B cell (primary cell): ENCODE measurements at regions not wholly inside any gene's neighbourhood (a gene's known extent, or its start where the extent isn't known, plus 50 kb on each side); places are given as distances from the start of the nearest gene placed in this dataset.

Experiments
- ATAC-seq: fragments of 200-7000 bp; cut with Tn5 transposase; one replicate; pipeline ENCODE4 v1.10.0; 2021; ENCODE audit warnings: low read depth, mild to moderate bottlenecking, moderate number of reproducible peaks, moderate library complexity
- CTCF ChIA-PET: fragments of 350-600 bp; sonication (Branson Sonifier 250); formaldehyde crosslinking; loops from one replicate; lab custom pipeline; 2021; ENCODE audit warnings: antibody characterized with exemption, inconsistent platforms; lab: Charles Lee
- POLR2A ChIA-PET: fragments of 350-600 bp; sonication (Branson Sonifier 250); formaldehyde crosslinking; loops from one replicate; lab custom pipeline; 2021; ENCODE audit warnings: antibody characterized with exemption; lab: Charles Lee
- DNase-seq: peaks from one replicate; pipeline ENCODE4 v3.0.0; 2013
- H2AFZ ChIP-seq: 2 replicates; pipeline ENCODE4 v1.6.1; 2012; ENCODE audit warnings: mild to moderate bottlenecking, low read depth, low read length; ENCODE audit not compliant: insufficient read depth, poor library complexity, severe bottlenecking
- H3K27ac ChIP-seq, 2 donors: 1 replicate in 1 of 2; 2 replicates in 1 of 2; pipeline ENCODE4 v1.5.1; 2012 to 2013; ENCODE audit warnings: low read length in 2 of 2, mild to moderate bottlenecking in 2 of 2, moderate library complexity in 1 of 2
- H3K27me3 ChIP-seq, 4 experiments: fragments of 200-600 bp in 1 of 4; sonication (generic) in 1 of 4; replicated peaks in 1 of 4; 1 replicate in 2 of 4; 2 replicates in 2 of 4; pipeline versions ENCODE4 v1.6.1 to v1.7.0; 2013 to 2016; ENCODE audit warnings: low read length in 3 of 4, mild to moderate bottlenecking in 2 of 4, mixed read lengths in 1 of 4, moderate library complexity in 1 of 4; ENCODE audit not compliant: insufficient read depth in 4 of 4, control insufficient read depth in 3 of 4; ENCODE audit errors: control extremely low read depth in 1 of 4
- H3K36me3 ChIP-seq, 2 experiments: replicated peaks in 1 of 2; 1 replicate in 1 of 2; 2 replicates in 1 of 2; pipeline versions ENCODE4 v1.6.1 to v1.7.1; 2013; ENCODE audit warnings: low read length in 1 of 2; ENCODE audit not compliant: insufficient read depth in 2 of 2, control insufficient read depth in 1 of 2; ENCODE audit errors: control extremely low read depth in 1 of 2, extremely low read depth in 1 of 2
- H3K4me1 ChIP-seq, 2 donors: fragments of 200-600 bp in 1 of 2; sonication (generic) in 1 of 2; 1 replicate in 1 of 2; 2 replicates in 1 of 2; pipeline versions ENCODE4 v1.5.1 to v1.6.1; 2013 to 2017; ENCODE audit warnings: low read length in 2 of 2; ENCODE audit not compliant: control insufficient read depth in 2 of 2, insufficient read depth in 2 of 2
- H3K4me2 ChIP-seq: replicated peaks from 2 replicates; pipeline ENCODE3; 2012; ENCODE audit warnings: mild to moderate bottlenecking, low read depth, low read length; ENCODE audit not compliant: poor library complexity, severe bottlenecking
- H3K4me3 ChIP-seq, 5 experiments: fragments of 200-600 bp in 1 of 5; sonication (generic) in 1 of 5; 1 replicate in 3 of 5; 2 replicates in 2 of 5; pipeline versions ENCODE4 v1.5.1 to v1.7.0; 2011 to 2016; ENCODE audit warnings: low read length in 4 of 5, mild to moderate bottlenecking in 4 of 5, low read depth in 2 of 5, control low read depth in 1 of 5, moderate library complexity in 1 of 5; ENCODE audit not compliant: insufficient read depth in 1 of 5; ENCODE audit errors: control extremely low read depth in 1 of 5, extremely low read depth in 1 of 5
- H3K79me2 ChIP-seq: fragments of 200-600 bp; sonication (generic); one replicate; pipeline ENCODE4 v1.6.0; 2016; ENCODE audit warnings: low read length; ENCODE audit not compliant: control insufficient read depth, insufficient read depth
- H3K9ac ChIP-seq: fragments of 200-600 bp; sonication (generic); 2 replicates; pipeline ENCODE4 v1.6.1; 2017; ENCODE audit warnings: mild to moderate bottlenecking, low read length, moderate library complexity
- H3K9me3 ChIP-seq, 3 donors: one replicate each; pipeline versions ENCODE4 v1.6.1 to v1.7.1; 2013; ENCODE audit warnings: low read length in 2 of 3; ENCODE audit not compliant: control insufficient read depth in 2 of 3, insufficient read depth in 1 of 3; ENCODE audit errors: control extremely low read depth in 1 of 3
- H4K20me1 ChIP-seq: 2 replicates; pipeline ENCODE4 v1.6.0; 2012; ENCODE audit warnings: mild to moderate bottlenecking, low read length; ENCODE audit not compliant: insufficient read depth, control insufficient read depth, poor library complexity, severe bottlenecking
- H3K27ac Mint-ChIP-seq: one replicate; pipeline ENCODE4 v1.8.0; 2021; ENCODE audit warnings: mixed read lengths
- H3K27me3 Mint-ChIP-seq: one replicate; pipeline ENCODE4 v1.8.0; 2021; ENCODE audit warnings: mixed read lengths
- H3K4me1 Mint-ChIP-seq: one replicate; pipeline ENCODE4 v1.8.0; 2021; ENCODE audit warnings: mixed read lengths
- H3K4me3 Mint-ChIP-seq: one replicate; pipeline ENCODE4 v1.8.0; 2021; ENCODE audit warnings: mixed read lengths
- H3K9me3 Mint-ChIP-seq: one replicate; pipeline ENCODE4 v1.8.0; 2022; ENCODE audit warnings: mixed read lengths; ENCODE audit not compliant: insufficient read depth
- EZH2 ChIP-seq: IDR thresholded peaks from 2 replicates; pipeline ENCODE4 v1.6.1; 2012; ENCODE audit warnings: borderline replicate concordance, low read depth, mild to moderate bottlenecking, moderate library complexity, low read length; ENCODE audit not compliant: insufficient read depth, poor library complexity, severe bottlenecking
- WGBS: methylation state at CpG from one replicate; pipeline ENCODE4 v1.1.5; 2013; ENCODE audit warnings: missing lambda C conversion rate; ENCODE audit not compliant: insufficient coverage; 5-methylcytosine and 5-hydroxymethylcytosine counted together
- intact Hi-C: fragments of 100-400 bp; cut with micrococcal nuclease; formaldehyde crosslinking; loops from one replicate; pipeline ENCODE4 v1.10.0; 2022
- TF ChIP-seq, protein P1 (sequence below): fragments of 200-600 bp; IDR thresholded peaks from one replicate; pipeline ENCODE4 v1.8.0; 2022; ENCODE audit warnings: antibody characterized with exemption, mild to moderate bottlenecking

DNA sequence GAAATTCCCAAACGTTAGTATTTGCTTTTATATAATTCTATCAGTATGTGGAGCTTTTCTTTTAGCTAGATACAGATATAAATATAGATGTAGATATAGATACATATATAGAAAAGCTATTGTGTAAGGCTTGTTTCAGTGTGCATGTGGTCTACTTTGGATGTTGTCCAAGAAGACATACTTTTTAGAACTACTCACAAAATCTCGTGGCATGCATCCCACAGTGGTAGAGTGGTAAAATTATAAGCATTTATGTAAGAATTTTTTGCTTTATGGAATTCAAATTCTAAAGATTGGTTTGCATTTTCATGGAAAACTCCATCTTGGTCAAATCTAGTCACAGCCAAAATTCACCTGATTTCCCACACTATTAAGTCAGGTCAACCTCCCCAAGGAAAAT is 880.4 kb downstream of the EFNB2 start:
- Histone ChIP-seq H3K9ac (no peak overlapping the region), H4K20me1 (no peaks in the 10 kb centered on the region), H3K79me2 (no peaks in the 10 kb centered on the region), H3K27me3 (no peaks in the 10 kb centered on the region), H3K27ac (no peak overlapping the region), H3K4me3 (no peak overlapping the region), H3K36me3 (no peaks in the 10 kb centered on the region), H3K9me3 (no peaks in the 10 kb centered on the region), H2AFZ (no peak overlapping the region), H3K4me2 (no peak overlapping the region), H3K4me1 (no peaks in the 10 kb centered on the region)
- H3K27ac Mint-ChIP-seq = no peak overlapping the region
- H3K9me3 Mint-ChIP-seq = no peaks in the 10 kb centered on the region
- no peaks in the 10 kb centered on the region for H3K27me3 Mint-ChIP-seq
- no peak for TF ChIP-seq EZH2
- TF ChIP-seq, protein P1, sequence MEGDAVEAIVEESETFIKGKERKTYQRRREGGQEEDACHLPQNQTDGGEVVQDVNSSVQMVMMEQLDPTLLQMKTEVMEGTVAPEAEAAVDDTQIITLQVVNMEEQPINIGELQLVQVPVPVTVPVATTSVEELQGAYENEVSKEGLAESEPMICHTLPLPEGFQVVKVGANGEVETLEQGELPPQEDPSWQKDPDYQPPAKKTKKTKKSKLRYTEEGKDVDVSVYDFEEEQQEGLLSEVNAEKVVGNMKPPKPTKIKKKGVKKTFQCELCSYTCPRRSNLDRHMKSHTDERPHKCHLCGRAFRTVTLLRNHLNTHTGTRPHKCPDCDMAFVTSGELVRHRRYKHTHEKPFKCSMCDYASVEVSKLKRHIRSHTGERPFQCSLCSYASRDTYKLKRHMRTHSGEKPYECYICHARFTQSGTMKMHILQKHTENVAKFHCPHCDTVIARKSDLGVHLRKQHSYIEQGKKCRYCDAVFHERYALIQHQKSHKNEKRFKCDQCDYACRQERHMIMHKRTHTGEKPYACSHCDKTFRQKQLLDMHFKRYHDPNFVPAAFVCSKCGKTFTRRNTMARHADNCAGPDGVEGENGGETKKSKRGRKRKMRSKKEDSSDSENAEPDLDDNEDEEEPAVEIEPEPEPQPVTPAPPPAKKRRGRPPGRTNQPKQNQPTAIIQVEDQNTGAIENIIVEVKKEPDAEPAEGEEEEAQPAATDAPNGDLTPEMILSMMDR = no peak
- ATAC-seq = no peak
- H3K4me1 Mint-ChIP-seq = no peaks in the 10 kb centered on the region
- no CpG with 5 or more reads among the region's 2 CpGs for WGBS
- no peak for DNase-seq
- ChIA-PET CTCF (no interaction called here), POLR2A (no interaction called here)
- intact Hi-C loops = no loop called here
- no peak overlapping the region for H3K4me3 Mint-ChIP-seq

DNA sequence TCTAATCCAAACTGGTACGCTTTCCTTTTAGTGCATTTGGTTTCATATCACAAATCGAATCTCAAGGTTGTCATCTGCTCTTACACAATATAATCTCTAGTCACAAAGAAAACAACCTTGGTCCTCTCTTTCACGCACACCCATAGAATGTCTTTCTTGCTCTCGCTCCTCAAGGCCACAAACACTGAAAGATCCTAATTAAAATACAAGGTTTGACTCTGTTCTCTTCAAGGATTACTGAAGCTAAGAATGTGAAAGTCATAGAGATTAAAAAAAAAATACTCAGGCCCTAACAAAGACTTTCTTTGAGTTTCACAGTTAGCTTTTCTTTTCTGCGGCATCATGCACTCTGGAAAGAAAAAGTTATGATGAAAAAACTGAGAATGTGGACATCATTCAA is 891.5 kb downstream of the EFNB2 start:
- H3K79me2 ChIP-seq = no peaks in the 10 kb centered on the region
- H4K20me1 ChIP-seq = no peaks in the 10 kb centered on the region
- H3K4me2 ChIP-seq = no peak overlapping the region
- H3K36me3 ChIP-seq = no peaks in the 10 kb centered on the region
- peaks cover 0 to 9% (median 4%) of the 10 kb centered on the region in 3 donors for H3K9me3 ChIP-seq
- no peaks in the 10 kb centered on the region for H3K27me3 Mint-ChIP-seq
- H2AFZ ChIP-seq = no peak overlapping the region
- H3K9me3 Mint-ChIP-seq = peaks cover 13% of the 10 kb centered on the region
- H3K4me3 Mint-ChIP-seq = no peak overlapping the region
- no peak overlapping the region for H3K27ac Mint-ChIP-seq
- ATAC-seq (no peak), DNase-seq (no peak)
- intact Hi-C loops = no loop called here
- H3K27me3 ChIP-seq = no peaks in the 10 kb centered on the region
- TF ChIP-seq EZH2 = no peak
- TF ChIP-seq, protein P1 = no peak
- ChIA-PET POLR2A (no interaction called here), CTCF (no interaction called here)
- 95% methylated on average over 3 of the region's 5 CpGs for WGBS
- H3K4me3 ChIP-seq = no peak overlapping the region
- no peak overlapping the region for H3K9ac ChIP-seq
- H3K4me1 Mint-ChIP-seq = no peaks in the 10 kb centered on the region
- H3K4me1 ChIP-seq = no peaks in the 10 kb centered on the region
- no peak overlapping the region for H3K27ac ChIP-seq
